ENCODE measurements at regions not wholly inside any gene's neighbourhood (a gene's known extent, or its start where the extent isn't known, plus 50 kb on each side); places are given as distances from the start of the nearest gene placed in this dataset.

GRCh38 chr6:44696099-44696498 lies 308.6 kb downstream of the CDC5L start:
- intact Hi-C loops (cut with micrococcal nuclease; ENCODE audit: unreplicated experiment) (no loop called here), in situ Hi-C loops (cut with HindIII; ENCODE audit: low pct_unique_long_range_greater_than_20kb, low sequenced_read_pairs) (no loop called here)
- H3K36me3 ChIP-seq (ENCODE audit: control insufficient read depth, insufficient read depth, low read length): no peaks in the 10 kb centered on the region
- H3K27me3 ChIP-seq (ENCODE audit: control insufficient read depth, insufficient read depth, low read length): no peaks in the 10 kb centered on the region
- CTCF ChIA-PET: no interaction called here
- no peak overlapping the region for H3K4me3 ChIP-seq (ENCODE audit: low read depth in 2 of 2, low read length in 2 of 2)
- no peak overlapping the region for H3K27ac ChIP-seq (ENCODE audit: low read length)
- no peaks in the 10 kb centered on the region for H3K4me1 ChIP-seq (ENCODE audit: control insufficient read depth, insufficient read depth, low read length)
- ATAC-seq (no peak), DNase-seq (ENCODE audit: low read depth, low spot score) (no peak)
- BruUV-seq (replicated peaks): no TSS peak
- no peak for TF ChIP-seq SIN3A (IDR thresholded peaks at IDR 0.05; ENCODE audit: borderline replicate concordance, insufficient read depth, low read depth, low read length)
- TF ChIP-seq TCF7L2 (IDR thresholded peaks at IDR 0.05; ENCODE audit: low read depth, low read length): no peak
- no peak for TF ChIP-seq POLR2AphosphoS5 (IDR thresholded peaks at IDR 0.05; ENCODE audit: low read depth, low read length)
- no peak for TF ChIP-seq REST (IDR thresholded peaks at IDR 0.05; ENCODE audit: insufficient read depth in 1 of 2, low read depth in 2 of 2, low read length in 1 of 2)
- H3K9me3 ChIP-seq (ENCODE audit: control insufficient read depth, insufficient read depth, low read depth, low read length): no peaks in the 10 kb centered on the region
- POLR2A ChIA-PET: no interaction called here

- no peaks in the 10 kb centered on the region for H3K9me3 ChIP-seq (ENCODE audit: control insufficient read depth, insufficient read depth, low read depth, low read length)
- no peak overlapping the region for H3K4me3 ChIP-seq (ENCODE audit: low read depth in 2 of 2, low read length in 2 of 2)
- no peaks in the 10 kb centered on the region for H3K4me1 ChIP-seq (ENCODE audit: control insufficient read depth, insufficient read depth, low read length)
- in situ Hi-C loops (cut with HindIII; ENCODE audit: low pct_unique_long_range_greater_than_20kb, low sequenced_read_pairs) (no loop called here), intact Hi-C loops (cut with micrococcal nuclease; ENCODE audit: unreplicated experiment) (no loop called here)
- no peaks in the 10 kb centered on the region for H3K36me3 ChIP-seq (ENCODE audit: control insufficient read depth, insufficient read depth, low read length)
- CTCF ChIA-PET: no interaction called here
- ATAC-seq (no peak), DNase-seq (ENCODE audit: low read depth, low spot score) (no peak)
- H3K27ac ChIP-seq (ENCODE audit: low read length): no peak overlapping the region
- POLR2A ChIA-PET: no interaction called here
- no peaks in the 10 kb centered on the region for H3K27me3 ChIP-seq (ENCODE audit: control insufficient read depth, insufficient read depth, low read length)
- TF ChIP-seq REST (IDR thresholded peaks at IDR 0.05; ENCODE audit: insufficient read depth in 1 of 2, low read depth in 2 of 2, low read length in 1 of 2): no peak
- TF ChIP-seq SIN3A (IDR thresholded peaks at IDR 0.05; ENCODE audit: borderline replicate concordance, insufficient read depth, low read depth, low read length): no peak
- no peak for TF ChIP-seq TCF7L2 (IDR thresholded peaks at IDR 0.05; ENCODE audit: low read depth, low read length)
- no peak for TF ChIP-seq CTCF (IDR thresholded peaks at IDR 0.05)
- TF ChIP-seq POLR2AphosphoS5 (IDR thresholded peaks at IDR 0.05; ENCODE audit: low read depth, low read length): no peak
- BruUV-seq (replicated peaks): no TSS peak
Measured at GRCh38 chr6:44696686-44697085, 309.2 kb downstream of the CDC5L start.
